GM12891 (cell line): ENCODE measurements at regions not wholly inside any gene's neighbourhood (a gene's known extent, or its start where the extent isn't known, plus 50 kb on each side); places are given as distances from the start of the nearest gene placed in this dataset.

Source experiments
- PAX5 ChIP-seq: IDR thresholded peaks from 2 replicates; pipeline ENCODE4 v1.6.1; 2011; ENCODE audit warnings: low read length, moderate library complexity, mild to moderate bottlenecking; ENCODE audit not compliant: insufficient read depth, severe bottlenecking
- POLR2A ChIP-seq: IDR thresholded peaks from 2 replicates; pipeline ENCODE4 v1.6.1; 2011; ENCODE audit warnings: low read depth, low read length, control low read depth
- POLR2AphosphoS5 ChIP-seq: IDR thresholded peaks from 2 replicates; pipeline ENCODE4 v1.6.1; 2011; ENCODE audit warnings: low read depth, low read length, control low read depth
- POU2F2 ChIP-seq: IDR thresholded peaks from 2 replicates; pipeline ENCODE4 v1.6.1; 2011; ENCODE audit warnings: low read depth, mild to moderate bottlenecking, control low read depth, low read length, moderate library complexity
- SPI1 ChIP-seq: IDR thresholded peaks from 2 replicates; pipeline ENCODE4 v1.6.1; 2011; ENCODE audit warnings: low read depth, low read length, control low read depth
- TAF1 ChIP-seq: IDR thresholded peaks from 2 replicates; pipeline ENCODE4 v1.6.1; 2011; ENCODE audit warnings: low read depth, low read length, control low read depth

- TF ChIP-seq POLR2A: no peak
- TF ChIP-seq TAF1: no peak
- no peak for TF ChIP-seq POLR2AphosphoS5
- TF ChIP-seq PAX5: no peak
- no peak for TF ChIP-seq POU2F2
- TF ChIP-seq SPI1: no peak
These were observed 98.2 kb downstream of the PRLHR start for GRCh38 chr10:118497227-118497626.
